Stimulated activated CD4-positive, alpha-beta T cell treated with anti-CD3 and anti-CD28 coated beads, Interleukin-4, amount 100 ng/mL, for 24 hours (primary cell): ENCODE measurements at regions not wholly inside any gene's neighbourhood (a gene's known extent, or its start where the extent isn't known, plus 50 kb on each side); places are given as distances from the start of the nearest gene placed in this dataset.

Experiments
- DNase-seq: peaks from one replicate; pipeline ENCODE4 v3.0.0-alpha.2; 2020

DNA sequence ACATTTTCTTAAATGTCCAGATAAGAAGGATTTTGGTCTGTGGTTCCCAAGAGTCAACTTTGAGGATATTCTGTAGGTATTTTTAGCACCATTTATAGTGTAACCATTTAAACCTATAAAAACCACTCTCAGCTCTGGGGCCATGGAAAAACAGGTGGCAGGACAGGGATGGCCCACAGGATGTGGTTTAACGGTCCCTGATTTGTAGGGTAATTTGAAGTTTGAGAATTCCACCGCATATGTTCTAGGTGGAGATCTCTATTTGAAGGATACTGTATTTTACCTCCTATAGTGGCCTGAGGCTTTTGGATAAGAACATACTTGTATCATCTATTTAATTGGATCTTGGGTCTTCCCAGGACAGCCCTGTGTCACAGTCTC lies 62.4 kb upstream of the IGLL5 start:
- no peak for DNase-seq

DNA sequence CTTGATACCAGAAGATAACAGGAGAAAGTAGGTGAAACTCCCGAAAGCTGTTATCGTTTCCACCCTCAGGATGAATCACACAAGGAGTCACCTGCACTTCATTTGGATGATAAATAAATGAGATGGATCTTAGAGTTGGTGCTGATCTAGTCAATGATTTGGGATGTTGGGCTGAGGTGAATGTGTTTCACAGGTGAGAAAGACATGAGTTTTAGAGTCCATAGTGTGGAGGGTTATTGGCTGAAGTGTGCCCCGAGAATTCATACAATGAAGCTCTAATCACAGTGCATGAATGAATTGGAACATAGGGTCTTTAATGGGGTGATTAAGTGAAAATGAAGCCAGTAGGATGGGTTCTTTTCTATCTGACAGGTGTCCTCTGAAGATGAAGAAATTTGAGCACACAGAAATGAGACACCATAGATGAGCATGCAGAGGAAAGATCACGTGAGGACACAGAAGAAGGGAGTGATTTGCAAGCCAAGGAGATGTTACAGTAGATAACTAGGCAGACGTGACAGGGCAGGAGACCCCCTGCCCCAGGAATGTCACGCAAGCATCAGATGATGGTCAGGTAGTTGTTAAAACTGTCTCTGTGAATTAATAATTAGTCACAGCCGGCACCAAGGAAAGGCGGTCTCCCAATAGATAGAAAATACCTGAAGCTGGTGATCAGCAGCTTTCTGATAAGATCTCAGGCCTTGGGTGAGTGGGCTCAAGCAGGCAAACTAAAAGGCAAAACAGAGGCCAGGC lies 60.3 kb upstream of the IGLL5 start:
- DNase-seq = no peak

DNA sequence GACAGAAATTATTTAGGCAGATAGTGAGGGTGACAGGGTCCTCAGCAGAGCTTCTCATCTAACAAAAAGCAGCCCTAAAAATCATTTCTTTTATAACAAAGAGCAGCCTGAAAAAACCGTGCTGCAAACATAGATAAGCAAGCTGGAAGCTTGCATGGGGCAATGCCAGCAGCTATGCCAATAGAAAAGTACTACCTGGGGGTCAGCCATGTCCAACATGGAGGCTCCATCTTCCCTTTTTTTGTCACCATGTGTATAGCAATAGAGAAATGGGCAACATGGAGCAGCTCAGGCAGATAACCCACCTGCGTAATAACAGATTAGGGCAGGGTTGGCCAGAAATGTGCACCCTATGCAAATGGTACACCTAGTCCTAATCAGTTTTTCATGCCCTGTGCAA lies 57.4 kb upstream of the IGLL5 start:
- DNase-seq = no peak

DNA sequence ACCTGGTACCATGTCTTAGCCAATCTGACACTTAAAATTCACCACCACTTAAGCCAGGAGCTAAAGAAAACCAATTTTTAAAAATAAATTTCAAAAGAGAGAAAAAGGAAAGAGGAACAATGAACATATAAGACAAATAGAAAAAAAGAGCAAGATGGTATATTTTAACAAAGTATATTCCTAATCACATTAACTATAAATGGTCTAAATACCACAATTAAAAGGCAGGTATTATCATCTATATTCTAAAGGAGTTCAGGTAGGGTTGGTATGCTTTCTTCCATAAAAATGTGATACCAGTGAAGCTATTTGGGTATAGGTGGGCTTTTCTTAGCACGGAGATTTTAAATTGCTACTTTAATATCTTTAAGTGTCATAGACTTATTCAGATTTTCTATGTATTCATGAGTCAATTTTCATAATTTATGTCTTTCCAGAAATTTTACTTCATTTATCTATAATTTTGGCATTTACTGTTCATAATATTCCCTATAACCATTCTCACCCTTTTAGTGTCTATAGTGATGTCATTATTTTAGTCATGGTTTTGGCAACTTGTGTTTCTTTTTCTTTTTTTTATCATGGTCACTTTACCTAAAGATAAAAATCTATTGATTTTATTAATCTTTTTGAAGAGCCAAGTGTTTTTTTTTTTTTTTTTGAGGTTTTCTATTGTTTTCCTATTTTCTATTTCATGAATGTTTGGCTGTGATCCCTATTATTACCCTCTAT lies 56.5 kb upstream of the IGLL5 start:
- DNase-seq = no peak

DNA sequence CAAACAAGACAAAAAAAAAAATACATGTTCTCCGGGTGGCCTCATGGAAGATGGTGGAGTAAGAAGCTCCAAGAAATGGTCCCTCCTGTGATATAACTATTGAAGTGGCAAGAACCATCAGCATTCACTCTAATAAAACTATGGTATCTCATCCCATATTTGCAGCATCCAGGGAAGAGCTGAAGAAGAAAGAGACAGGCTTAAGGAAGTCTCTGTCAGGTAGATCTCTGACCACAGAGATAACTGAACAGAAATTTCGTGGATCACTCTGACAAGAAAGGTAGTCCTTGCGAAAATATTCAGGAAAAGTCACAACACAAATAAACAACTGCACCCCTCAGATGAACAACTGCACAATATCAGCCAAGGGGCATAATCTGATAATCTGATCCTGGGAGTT lies 54.6 kb upstream of the IGLL5 start:
- DNase-seq = no peak

GRCh38 chr22:22833488-22833887 lies 54.1 kb upstream of the IGLL5 start:
- no peak for DNase-seq

- DNase-seq = no peak
Measured at GRCh38 chr22:22834204-22834603, 53.4 kb upstream of the IGLL5 start.

DNA sequence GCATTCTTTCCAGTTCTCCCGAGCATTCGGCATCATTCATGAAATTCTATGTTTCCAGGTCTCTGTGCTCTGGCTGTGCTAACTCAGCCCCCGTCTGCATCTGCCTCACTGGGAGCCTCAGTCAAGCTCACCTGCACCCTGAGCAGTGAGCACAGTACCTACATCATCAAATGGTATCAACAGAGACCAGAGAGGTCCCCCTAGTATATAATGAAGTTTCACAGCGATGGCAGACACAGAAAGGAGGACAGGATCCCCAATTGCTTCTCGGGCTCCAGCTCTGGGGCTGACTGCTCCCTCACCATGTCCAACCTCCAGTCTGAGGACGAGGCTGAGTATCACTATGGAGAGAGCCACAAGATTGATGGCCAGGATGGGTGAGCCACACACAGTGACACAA lies 52.8 kb upstream of the IGLL5 start:
- no peak for DNase-seq

GRCh38 chr22:22835242-22835641 lies 52.4 kb upstream of the IGLL5 start:
- no peak for DNase-seq

GRCh38 chr22:22835771-22836291 lies 51.8 kb upstream of the IGLL5 start:
- DNase-seq = no peak

DNA sequence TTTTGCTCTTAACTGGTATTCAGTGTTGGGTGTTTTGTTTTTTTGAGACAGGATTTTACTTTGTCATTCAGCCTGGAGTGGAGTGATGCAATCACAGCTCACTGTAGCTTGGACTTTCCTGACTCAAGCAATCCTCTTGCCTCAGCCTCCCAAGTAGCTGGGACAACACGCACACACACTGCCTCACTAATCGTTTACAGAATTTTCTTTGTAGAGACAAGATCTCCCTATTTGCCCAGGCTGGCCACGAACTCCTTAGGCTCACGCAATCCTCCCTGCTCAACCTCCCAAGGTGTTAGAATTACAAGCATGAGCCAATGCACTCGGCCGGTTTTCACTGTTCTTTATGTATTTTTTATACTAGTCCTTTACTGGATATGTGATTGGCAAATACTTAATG lies 51.0 kb upstream of the IGLL5 start:
- no peak for DNase-seq
